ENCODE measurements at regions not wholly inside any gene's neighbourhood (a gene's known extent, or its start where the extent isn't known, plus 50 kb on each side); places are given as distances from the start of the nearest gene placed in this dataset.
"Not testable (repeated sequence)": the region's sequence is repeated elsewhere in the genome, so short reads cannot be mapped to it uniquely, and the experiment has no call there.

GRCh38 chr9:95788521-95788991 is 86.9 kb upstream of the ERCC6L2 start:
- DNase-seq = no peak
- intact Hi-C loops (cut with DNase I) = no loop called here

GRCh38 chr9:95788021-95788420 is 87.5 kb upstream of the ERCC6L2 start:
- no peak for DNase-seq
- intact Hi-C loops (cut with DNase I) = no loop called here

DNA sequence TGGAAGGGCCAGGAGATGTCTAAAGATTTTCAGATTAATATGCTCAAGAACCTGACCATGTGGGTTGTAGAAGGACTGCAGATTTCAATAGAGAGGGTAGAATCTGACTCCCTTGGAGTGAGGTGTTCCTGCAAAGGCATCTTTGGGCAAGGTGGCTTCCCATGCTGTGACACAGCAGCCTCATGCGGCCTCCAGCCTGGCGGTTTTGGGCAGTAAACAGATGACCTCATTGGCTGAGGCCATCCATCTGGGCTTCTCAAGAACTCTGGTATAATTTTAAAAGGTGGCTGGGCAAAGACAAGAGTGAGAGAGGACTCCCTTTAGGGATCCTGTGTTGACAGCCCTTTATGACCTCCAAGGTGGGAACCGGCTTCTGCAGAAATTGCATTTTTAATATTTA is 90.3 kb upstream of the ERCC6L2 start:
- intact Hi-C loops (cut with DNase I) = no loop called here
- no peak for DNase-seq

DNA sequence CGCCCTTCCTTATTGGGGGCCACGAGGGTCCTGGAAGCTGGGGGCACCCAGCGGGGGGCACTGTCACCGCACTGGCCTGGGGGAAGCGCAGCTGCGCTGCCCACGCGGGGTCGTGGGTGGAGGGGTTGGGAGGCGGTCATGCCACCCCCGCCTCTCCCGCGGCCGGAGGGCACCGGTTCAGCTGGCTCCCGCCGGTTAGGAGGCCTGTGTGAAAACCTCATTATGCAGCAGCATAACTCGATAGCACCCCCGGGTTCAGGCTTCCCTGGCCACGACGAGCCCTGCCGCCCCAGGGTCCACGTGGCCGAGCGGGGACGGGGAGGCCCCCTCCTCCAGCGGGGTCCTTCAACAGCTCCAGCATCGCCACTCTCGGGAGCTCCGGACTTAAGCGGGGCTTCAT is 91.2 kb upstream of the ERCC6L2 start:
- intact Hi-C loops (cut with DNase I) = no loop called here
- no peak for DNase-seq

- no peak for DNase-seq
- intact Hi-C loops (cut with DNase I) = no loop called here
Measured at GRCh38 chr9:95783426-95783975, 92.0 kb upstream of the ERCC6L2 start.

GRCh38 chr9:95780751-95781150 is 94.7 kb upstream of the ERCC6L2 start:
- intact Hi-C loops (cut with DNase I) = no loop called here
- DNase-seq = no peak

- intact Hi-C loops (cut with DNase I) = no loop called here
- DNase-seq = no peak
Measured at GRCh38 chr9:95780121-95780520, 95.4 kb upstream of the ERCC6L2 start.

GRCh38 chr9:95779597-95779996 is 95.9 kb upstream of the ERCC6L2 start:
- intact Hi-C loops (cut with DNase I); DNase-seq: not testable (repeated sequence)

DNA sequence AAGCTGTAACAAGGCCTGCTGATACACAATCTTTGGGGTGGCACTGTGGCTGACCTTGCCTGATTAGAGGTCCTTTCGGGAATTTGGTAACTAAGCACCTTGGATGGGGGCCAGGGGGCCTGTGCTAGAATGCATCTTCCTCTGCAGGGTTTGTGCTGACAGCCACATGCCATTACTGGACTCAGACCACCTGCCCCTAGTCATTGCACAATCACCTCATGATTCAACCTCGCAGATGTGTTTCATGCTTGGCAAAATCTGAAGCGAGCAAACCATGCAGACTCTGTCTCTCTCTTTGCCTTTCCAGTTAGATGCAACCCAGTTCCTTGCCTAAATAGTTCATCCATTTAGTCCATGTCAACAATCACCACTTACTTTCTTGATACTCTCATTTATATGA is 96.5 kb upstream of the ERCC6L2 start:
- intact Hi-C loops (cut with DNase I) = no loop called here
- DNase-seq = no peak

DNA sequence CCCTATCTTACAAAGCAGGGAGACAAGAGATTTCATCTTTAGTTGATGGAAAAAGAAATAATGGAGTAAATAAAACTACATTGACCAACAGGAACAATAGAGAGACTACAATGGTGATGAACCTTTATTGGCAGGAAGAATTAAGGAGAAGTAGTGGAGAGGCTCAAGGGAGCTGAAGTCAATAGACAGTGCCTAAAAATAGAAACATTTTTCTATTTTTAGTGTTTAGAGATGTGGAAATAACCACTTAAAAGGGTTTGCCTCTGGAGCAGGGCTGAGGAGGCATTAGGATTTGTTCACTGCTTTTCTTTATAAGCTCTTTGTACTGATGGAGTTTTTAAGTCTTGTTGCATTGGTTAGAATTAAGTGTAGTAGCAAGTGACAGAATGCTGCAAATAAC is 98.4 kb upstream of the ERCC6L2 start:
- no peak for DNase-seq
- intact Hi-C loops (cut with DNase I) = no loop called here

- intact Hi-C loops (cut with DNase I) = no loop called here
- no peak for DNase-seq
Measured at GRCh38 chr9:95776176-95776575, 99.3 kb upstream of the ERCC6L2 start.

DNA sequence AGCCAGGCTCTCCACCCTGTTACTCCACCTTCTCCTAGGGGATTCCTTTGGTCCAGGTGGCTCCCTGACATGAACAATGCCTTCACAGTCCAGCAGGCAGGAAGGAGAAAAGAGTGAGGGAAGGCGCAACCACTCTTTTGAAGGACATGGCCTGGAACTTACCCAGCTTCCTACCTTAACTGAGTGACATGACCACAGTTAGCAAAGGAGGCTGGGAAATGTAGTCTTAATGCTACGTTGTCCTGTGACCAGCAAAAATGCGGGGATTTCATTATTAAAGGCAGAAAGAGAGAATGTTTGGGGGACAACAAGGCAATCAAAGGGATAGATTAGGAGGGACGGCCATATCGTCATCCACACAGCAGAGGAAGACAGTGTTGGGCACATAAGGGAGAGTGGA is 100.3 kb upstream of the ERCC6L2 start:
- intact Hi-C loops (cut with DNase I) = no loop called here
- no peak for DNase-seq

GRCh38 chr9:95773053-95773418 is 102.5 kb upstream of the ERCC6L2 start:
- intact Hi-C loops (cut with DNase I) = no loop called here
- DNase-seq = no peak

DNA sequence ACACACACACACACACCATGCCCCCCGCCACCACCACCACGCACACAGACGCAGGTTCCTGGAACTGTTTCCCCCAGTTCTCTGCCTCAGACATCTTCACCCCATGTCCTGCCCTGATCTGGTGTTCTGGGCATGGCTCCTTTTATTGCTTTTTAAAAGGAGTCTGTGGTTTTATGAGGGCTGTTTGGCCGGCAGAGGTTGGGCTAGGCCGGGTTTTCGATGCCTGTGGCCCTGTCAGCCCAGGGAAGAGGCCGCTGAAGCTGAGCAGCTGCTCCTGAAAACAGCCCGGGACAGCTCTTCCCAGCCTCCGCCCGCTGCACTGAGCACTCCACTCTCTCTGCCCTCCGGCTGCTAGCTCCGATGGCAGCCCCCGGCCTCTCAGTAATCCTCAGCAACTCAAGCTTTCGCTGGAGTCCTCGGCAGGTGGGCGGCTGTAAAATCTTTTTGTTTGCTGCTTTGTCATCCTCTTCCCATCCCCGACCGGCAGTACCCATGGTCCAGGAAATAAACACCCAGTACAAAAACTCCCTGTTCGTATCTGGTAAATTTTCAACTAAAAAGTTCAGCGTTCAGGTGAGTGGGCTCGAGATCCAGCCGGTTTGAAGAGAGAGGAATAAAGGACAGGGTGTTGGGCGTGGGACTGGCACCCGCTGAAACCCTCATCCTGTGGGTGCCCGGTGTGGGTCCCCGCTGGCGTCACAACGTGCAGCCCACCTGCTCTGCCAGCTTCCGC is 103.0 kb upstream of the ERCC6L2 start:
- intact Hi-C loops (cut with DNase I) = no loop called here
- peak in 19 of 42 donors; percentile 8 to 56 (median 21) for DNase-seq

DNA sequence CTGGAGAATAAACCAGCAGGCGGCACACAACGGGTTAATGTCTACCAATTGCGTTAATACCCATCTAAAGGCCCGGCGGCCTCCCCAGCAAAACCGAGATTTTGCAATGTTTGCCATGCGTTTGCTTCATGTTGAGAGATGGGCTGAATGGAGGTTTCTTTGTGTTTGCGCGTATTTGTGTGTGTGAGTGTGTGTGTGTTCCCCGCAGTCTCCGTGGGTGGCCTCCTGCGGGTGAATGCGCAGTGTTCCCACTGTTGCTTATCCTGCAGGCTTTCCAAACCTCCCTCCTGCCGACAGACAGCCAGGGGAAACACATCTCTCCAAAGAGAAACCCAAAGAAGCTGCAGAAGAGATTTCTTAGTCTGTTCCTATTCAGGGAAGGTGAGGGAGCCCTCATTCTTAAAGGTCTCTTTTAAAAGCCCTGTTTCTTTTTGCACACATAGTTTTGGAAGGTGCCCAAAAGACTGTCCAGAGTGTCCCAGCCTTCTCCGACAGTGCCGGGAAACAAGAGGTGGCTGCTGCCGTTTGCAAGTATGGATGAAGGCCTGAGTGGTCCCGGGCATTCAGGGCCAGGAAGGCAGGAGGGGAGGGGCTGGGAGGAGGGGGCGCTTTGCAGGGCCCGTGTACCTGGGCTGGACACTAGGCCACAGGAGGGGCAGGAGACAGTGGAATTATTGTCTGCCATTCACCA is 103.8 kb upstream of the ERCC6L2 start:
- intact Hi-C loops (cut with DNase I) = no loop called here
- peak in 29 of 42 donors; percentile 7 to 59 (median 31) for DNase-seq

- no peak for DNase-seq
- intact Hi-C loops (cut with DNase I) = no loop called here
Measured at GRCh38 chr9:95770653-95771131, 104.8 kb upstream of the ERCC6L2 start.

- intact Hi-C loops (cut with DNase I) = no loop called here
Measured at GRCh38 chr9:95769909-95770433, 105.5 kb upstream of the ERCC6L2 start.

GRCh38 chr9:95769473-95769872 is 106.0 kb upstream of the ERCC6L2 start:
- DNase-seq = no peak
- intact Hi-C loops (cut with DNase I) = no loop called here

More at GRCh38 chr9:95769909-95770433, 105.5 kb upstream of the ERCC6L2 start:
- DNase-seq = no peak

DNA sequence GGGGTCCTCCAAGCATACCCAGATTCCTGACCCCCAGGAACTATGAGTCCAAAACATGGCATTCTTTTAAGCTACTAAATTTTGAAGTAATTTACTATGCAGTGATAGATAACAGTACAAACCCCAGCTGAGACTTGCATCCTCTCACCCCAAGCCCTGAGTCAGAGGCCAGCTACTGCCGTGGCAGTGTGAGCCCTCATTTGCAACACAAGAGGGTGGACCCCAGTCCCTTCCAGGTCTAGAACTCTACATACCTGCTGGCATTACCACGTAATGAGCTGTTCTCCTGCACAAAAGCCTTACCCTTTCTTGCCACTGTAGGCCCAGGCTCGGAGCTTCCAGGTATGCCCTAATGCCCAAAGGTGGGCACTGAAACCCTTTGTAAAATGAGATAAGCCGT is 108.6 kb upstream of the ERCC6L2 start:
- intact Hi-C loops (cut with DNase I) = no loop called here
- DNase-seq = no peak

Measured in head of caudate nucleus (tissue), 42 donors.